Osteoblast (primary cell): ENCODE measurements at regions not wholly inside any gene's neighbourhood (a gene's known extent, or its start where the extent isn't known, plus 50 kb on each side); places are given as distances from the start of the nearest gene placed in this dataset.

Experiments used
- DNase-seq: peaks from one replicate; pipeline ENCODE4 v3.0.0; 2011; ENCODE audit warnings: low spot score, mixed read lengths; ENCODE audit not compliant: insufficient read length; ENCODE audit errors: missing footprints
- H2AFZ ChIP-seq: 2 replicates; pipeline ENCODE4 v1.6.0; 2011; ENCODE audit warnings: mild to moderate bottlenecking, low read length
- H3K27ac ChIP-seq: 2 replicates; pipeline ENCODE4 v1.5.1; 2011; ENCODE audit warnings: mild to moderate bottlenecking, low read depth, low read length, moderate library complexity
- H3K27me3 ChIP-seq: 2 replicates; pipeline ENCODE4 v1.6.0; 2012; ENCODE audit warnings: mild to moderate bottlenecking, control low read depth, inconsistent platforms, low read length, moderate library complexity; ENCODE audit not compliant: insufficient read depth
- H3K36me3 ChIP-seq: 2 replicates; pipeline ENCODE4 v1.5.1; 2011; ENCODE audit warnings: mild to moderate bottlenecking, low read length, control low read depth, moderate library complexity; ENCODE audit not compliant: insufficient read depth
- H3K4me1 ChIP-seq: 2 replicates; pipeline ENCODE4 v1.5.1; 2011; ENCODE audit warnings: mild to moderate bottlenecking, low read length, control low read depth, moderate library complexity; ENCODE audit not compliant: insufficient read depth
- H3K4me2 ChIP-seq: 2 replicates; pipeline ENCODE4 v1.6.0; 2011; ENCODE audit warnings: mild to moderate bottlenecking, low read length; ENCODE audit not compliant: insufficient read depth
- H3K4me3 ChIP-seq: fragments of 200-600 bp; sonication (generic); 3 replicates; pipeline ENCODE4 v1.5.1; 2012; ENCODE audit warnings: mild to moderate bottlenecking, low read length, inconsistent platforms; ENCODE audit not compliant: insufficient read depth
- H3K79me2 ChIP-seq: 2 replicates; pipeline ENCODE4 v1.6.0; 2012; ENCODE audit warnings: mild to moderate bottlenecking, low read length, control low read depth, inconsistent platforms; ENCODE audit not compliant: insufficient read depth
- H3K9me3 ChIP-seq: 2 replicates; pipeline ENCODE4 v1.5.1; 2011; ENCODE audit warnings: low read depth, low read length, control low read depth
- H4K20me1 ChIP-seq: 2 replicates; pipeline ENCODE4 v1.6.0; 2012; ENCODE audit warnings: mild to moderate bottlenecking, low read length, control low read depth; ENCODE audit not compliant: insufficient read depth
- CTCF ChIP-seq: IDR thresholded peaks from 2 replicates; pipeline ENCODE4 v1.5.1; 2011; ENCODE audit warnings: mild to moderate bottlenecking, low read depth, low read length, moderate library complexity; ENCODE audit errors: extremely low read depth

- no peak overlapping the region for H3K27ac ChIP-seq
- no peaks in the 10 kb centered on the region for H3K27me3 ChIP-seq
- no peak overlapping the region for H2AFZ ChIP-seq
- TF ChIP-seq CTCF: no peak
- no peaks in the 10 kb centered on the region for H3K4me1 ChIP-seq
- DNase-seq: no peak
- H3K9me3 ChIP-seq: no peaks in the 10 kb centered on the region
- H3K4me3 ChIP-seq: no peak overlapping the region
- H3K4me2 ChIP-seq: no peak overlapping the region
- H3K79me2 ChIP-seq: no peaks in the 10 kb centered on the region
- H3K36me3 ChIP-seq: no peaks in the 10 kb centered on the region
- no peaks in the 10 kb centered on the region for H4K20me1 ChIP-seq
Measured at GRCh38 chr13:78976696-78977095, 317.7 kb upstream of the OBI1 start.

- H3K27me3 ChIP-seq: no peaks in the 10 kb centered on the region
- no peak overlapping the region for H3K4me3 ChIP-seq
- no peak overlapping the region for H3K27ac ChIP-seq
- DNase-seq: no peak
- H3K79me2 ChIP-seq: no peaks in the 10 kb centered on the region
- no peaks in the 10 kb centered on the region for H3K9me3 ChIP-seq
- no peak overlapping the region for H3K4me2 ChIP-seq
- H3K4me1 ChIP-seq: no peaks in the 10 kb centered on the region
- no peak overlapping the region for H2AFZ ChIP-seq
- no peaks in the 10 kb centered on the region for H3K36me3 ChIP-seq
- no peaks in the 10 kb centered on the region for H4K20me1 ChIP-seq
- no peak for TF ChIP-seq CTCF
Measured at GRCh38 chr13:78972561-78972960, 313.6 kb upstream of the OBI1 start.

GRCh38 chr13:78971355-78972025 is 312.5 kb upstream of the OBI1 start:
- H3K36me3 ChIP-seq: no peaks in the 10 kb centered on the region
- H3K4me1 ChIP-seq: no peaks in the 10 kb centered on the region
- H2AFZ ChIP-seq: no peak overlapping the region
- H3K27me3 ChIP-seq: no peaks in the 10 kb centered on the region
- no peak for TF ChIP-seq CTCF
- no peak overlapping the region for H3K27ac ChIP-seq
- no peak overlapping the region for H3K4me2 ChIP-seq
- H4K20me1 ChIP-seq: no peaks in the 10 kb centered on the region
- no peaks in the 10 kb centered on the region for H3K9me3 ChIP-seq
- no peaks in the 10 kb centered on the region for H3K79me2 ChIP-seq
- no peak for DNase-seq
- no peak overlapping the region for H3K4me3 ChIP-seq

- Histone ChIP-seq H3K27ac (no peak overlapping the region), H2AFZ (no peak overlapping the region), H3K79me2 (no peaks in the 10 kb centered on the region), H3K4me2 (no peak overlapping the region), H3K9me3 (no peaks in the 10 kb centered on the region), H3K36me3 (no peaks in the 10 kb centered on the region), H4K20me1 (no peaks in the 10 kb centered on the region), H3K4me3 (no peak overlapping the region), H3K4me1 (no peaks in the 10 kb centered on the region), H3K27me3 (no peaks in the 10 kb centered on the region)
- no peak for TF ChIP-seq CTCF
- no peak for DNase-seq
Measured at GRCh38 chr13:78960881-78961280, 301.9 kb upstream of the OBI1 start.
